Activated CD8-positive, alpha-beta memory T cell treated with anti-CD3 and anti-CD28 coated beads for 48 hours (primary cell): ENCODE measurements at regions not wholly inside any gene's neighbourhood (a gene's known extent, or its start where the extent isn't known, plus 50 kb on each side); places are given as distances from the start of the nearest gene placed in this dataset.

ENCODE experiments used
- DNase-seq, 3 experiments: peaks; one replicate each; pipeline ENCODE4 v3.0.0-alpha.2; 2020; ENCODE audit warnings: low read depth in 2 of 3, low spot score in 2 of 3

DNA sequence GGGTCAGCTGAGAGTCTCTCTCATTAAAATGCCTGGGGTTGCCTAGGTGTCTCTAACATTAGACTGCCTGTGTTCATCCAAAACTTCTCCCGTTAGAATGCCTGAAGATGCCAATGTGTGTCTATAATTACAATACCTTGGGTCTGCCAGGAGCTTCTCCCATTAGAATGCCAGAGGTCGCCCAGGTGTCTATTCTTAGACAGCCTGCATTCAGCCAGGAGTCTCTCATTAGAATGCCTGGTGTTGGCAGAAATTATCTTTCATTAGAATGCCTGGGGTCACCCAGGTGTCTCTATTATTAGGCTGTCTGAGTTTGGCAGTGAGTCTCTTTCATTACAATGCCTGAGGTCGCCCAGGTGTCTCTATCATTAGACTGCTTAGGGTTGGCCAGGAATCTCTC, 1560.2 kb downstream of the UQCRFS1 start:
- DNase-seq: no peak

DNA sequence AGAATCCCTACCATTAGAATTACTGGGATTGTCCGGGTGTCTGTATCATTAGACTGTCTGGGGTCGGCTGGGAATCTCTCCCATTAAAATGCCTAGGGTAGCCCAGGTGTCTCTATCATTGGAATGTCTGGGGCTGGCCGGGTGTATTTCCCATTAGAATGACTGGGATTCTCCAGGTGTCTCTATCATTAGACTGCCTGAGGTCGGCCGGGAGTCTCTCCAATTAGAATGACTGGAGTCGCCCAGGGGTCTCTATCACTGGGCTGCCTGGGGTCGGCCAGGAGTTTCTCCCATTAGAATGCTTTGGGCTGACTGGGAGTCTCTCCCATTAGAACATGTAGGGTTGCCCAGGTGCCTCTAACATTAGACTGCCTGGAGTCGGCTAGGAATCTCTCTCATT, 1560.7 kb downstream of the UQCRFS1 start:
- no peak for DNase-seq

DNA sequence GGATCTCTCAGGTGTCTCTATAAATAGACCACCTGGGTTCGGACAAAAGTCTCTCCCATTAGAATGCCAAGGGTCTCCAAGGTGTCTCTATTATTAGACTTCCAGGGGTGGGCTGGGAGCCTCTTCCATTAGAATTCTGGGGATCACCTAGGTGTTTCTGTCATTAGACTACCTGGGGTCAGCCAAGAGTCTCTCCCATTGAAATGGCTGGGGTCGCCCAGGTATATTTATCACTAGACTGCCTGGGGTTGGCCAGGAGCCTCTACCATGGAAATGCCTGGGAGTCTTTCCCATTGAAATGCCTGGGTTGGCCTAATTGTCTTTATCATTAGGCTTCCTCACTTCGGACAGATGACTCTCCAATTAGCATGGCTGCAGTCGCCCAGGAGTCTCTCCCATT, 1565.5 kb downstream of the UQCRFS1 start:
- no peak for DNase-seq

DNA sequence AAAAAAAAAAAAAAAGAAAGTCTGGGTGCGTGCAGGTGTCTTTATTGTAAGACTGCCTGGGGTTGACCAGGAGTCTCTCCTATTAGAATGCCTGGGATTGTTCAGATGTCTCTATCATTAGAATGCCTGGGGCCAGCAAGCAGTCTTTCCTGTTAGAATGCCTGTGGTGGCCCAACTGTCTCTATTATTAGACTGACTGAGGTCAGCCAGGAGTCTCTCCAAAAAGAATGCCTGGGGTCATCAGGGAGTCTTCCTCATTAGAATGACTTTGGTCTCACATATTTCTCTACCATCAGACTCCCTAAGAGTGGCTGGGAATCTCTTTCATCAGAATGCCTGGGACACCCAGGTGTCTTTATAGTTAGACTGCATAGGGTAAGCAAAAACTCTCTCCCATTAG, 1577.5 kb downstream of the UQCRFS1 start:
- no peak for DNase-seq

DNA sequence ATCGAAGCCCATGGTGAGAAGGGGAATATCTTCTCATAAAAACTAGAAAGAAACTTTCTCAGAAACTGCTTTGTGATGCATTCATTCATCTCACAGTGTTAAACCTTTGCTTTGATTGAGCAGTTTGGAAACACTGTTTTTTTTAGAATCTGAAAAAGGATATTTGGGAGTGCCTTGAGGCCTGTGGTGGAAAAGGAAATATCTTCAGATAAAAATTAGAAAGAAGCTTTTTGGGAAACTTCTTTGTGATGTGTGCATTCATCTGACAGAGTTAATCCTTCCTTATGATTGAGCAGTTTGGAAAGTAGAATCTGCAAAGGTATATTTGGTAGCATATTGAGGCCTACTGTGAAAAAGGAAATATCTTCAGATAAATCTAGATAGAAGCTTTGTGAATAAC, 1594.9 kb downstream of the UQCRFS1 start:
- no peak for DNase-seq

DNA sequence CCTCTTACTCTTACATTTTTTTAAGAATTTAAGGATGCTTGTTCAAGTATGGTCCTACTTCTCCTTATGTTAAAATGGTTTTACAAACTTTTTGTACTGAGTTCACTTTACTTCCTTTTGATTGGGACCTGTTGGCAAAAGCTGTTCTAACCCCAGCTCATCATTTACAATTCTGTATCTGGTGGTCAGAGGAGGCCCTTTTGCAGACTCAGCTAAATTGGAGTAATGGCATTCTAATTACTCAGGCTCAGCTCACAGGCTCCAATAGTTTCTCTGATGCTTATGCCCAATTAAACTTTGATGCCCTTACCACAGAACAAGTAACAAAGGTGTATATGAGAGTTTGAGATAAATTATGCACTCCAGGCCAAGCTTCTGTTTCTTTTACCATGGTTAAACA, 1632.0 kb downstream of the UQCRFS1 start:
- DNase-seq: no peak
